ENCODE measurements at regions not wholly inside any gene's neighbourhood (a gene's known extent, or its start where the extent isn't known, plus 50 kb on each side); places are given as distances from the start of the nearest gene placed in this dataset.
"Not testable (repeated sequence)": the region's sequence is repeated elsewhere in the genome, so short reads cannot be mapped to it uniquely, and the experiment has no call there.

- no peak for DNase-seq (ENCODE audit: low spot score)
Measured at GRCh38 chr5:147081311-147081764, 153.5 kb upstream of the STK32A start.

DNA sequence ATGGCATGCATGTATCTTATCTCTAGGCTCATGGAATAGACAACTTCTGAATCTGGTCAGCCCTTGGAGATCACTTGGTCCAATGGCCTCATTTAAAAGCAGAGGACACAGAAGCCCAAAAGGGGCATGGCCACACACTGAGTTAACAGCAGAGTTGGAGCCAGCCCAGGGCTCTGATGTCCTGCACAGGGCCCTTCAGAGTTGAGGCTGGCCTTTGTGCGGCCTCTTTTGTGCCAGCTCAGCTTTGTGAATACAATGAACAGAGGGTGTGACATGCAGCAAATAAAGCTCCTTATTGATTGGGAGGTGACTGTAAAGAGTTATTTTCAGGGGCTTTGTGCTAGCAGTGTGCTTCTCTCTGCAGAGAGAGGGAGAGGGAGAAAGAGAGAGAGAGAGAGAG lies 150.1 kb upstream of the STK32A start:
- DNase-seq (ENCODE audit: low spot score), result no peak

DNA sequence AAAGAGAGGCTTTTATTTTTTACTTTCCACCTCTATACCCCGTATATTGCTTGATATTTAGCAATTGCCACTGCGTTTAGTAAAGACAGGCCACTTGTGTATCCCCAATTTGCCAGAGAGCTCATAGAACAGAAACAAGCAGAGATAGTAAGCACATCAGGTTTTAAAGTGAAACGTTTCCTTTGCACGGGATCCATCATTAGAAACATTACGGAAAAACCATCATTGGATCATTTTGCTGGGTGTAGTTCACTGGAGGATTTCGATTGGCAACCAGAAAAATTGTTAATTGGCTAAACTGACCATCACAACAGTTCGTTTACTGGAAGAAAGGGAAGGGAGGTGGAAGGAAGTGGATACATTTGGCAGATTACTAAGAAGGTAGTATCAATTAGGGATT lies 149.4 kb upstream of the STK32A start:
- DNase-seq (ENCODE audit: low spot score), result no peak

GRCh38 chr5:147092044-147092443 lies 142.8 kb upstream of the STK32A start:
- DNase-seq (ENCODE audit: low spot score), result no peak

DNA sequence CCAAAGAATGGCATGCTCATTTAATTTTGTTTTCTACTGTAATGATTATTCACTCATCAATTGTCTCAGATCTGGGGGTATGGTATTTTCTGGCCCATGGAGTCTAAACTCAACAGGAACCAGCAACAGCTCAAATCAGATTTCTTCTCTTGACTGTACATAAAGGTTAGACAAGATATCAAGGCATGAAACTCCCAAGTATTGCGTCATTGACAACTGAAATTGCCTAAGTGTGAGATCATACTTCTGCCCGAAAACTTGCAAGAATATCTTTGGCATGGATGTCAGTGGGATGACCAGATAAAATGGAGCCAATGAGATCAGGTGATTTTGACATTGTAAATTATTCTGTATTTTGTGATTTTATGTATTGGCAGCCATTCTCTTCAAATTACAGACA lies 141.7 kb upstream of the STK32A start:
- no peak for DNase-seq (ENCODE audit: low spot score)

DNA sequence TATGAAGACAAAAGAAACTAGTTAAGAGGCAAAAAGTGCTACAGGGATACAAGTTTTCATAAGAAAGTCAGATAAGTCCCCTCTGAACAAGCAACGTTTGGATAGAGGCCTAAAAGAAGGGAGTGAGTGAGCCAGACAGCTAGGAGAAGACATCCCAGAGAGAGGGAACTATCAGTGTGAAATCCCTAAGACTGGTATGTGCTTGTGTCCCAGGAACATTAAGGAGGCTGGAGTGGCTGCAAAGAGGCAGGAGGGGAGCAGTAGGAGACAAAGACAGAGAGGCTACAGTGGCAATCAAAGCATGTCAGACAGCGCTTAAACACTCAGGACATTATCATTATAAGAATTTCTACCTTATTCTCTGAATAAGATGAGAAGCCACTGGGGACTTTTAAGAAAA lies 139.1 kb upstream of the STK32A start:
- DNase-seq (ENCODE audit: low spot score), result no peak

DNA sequence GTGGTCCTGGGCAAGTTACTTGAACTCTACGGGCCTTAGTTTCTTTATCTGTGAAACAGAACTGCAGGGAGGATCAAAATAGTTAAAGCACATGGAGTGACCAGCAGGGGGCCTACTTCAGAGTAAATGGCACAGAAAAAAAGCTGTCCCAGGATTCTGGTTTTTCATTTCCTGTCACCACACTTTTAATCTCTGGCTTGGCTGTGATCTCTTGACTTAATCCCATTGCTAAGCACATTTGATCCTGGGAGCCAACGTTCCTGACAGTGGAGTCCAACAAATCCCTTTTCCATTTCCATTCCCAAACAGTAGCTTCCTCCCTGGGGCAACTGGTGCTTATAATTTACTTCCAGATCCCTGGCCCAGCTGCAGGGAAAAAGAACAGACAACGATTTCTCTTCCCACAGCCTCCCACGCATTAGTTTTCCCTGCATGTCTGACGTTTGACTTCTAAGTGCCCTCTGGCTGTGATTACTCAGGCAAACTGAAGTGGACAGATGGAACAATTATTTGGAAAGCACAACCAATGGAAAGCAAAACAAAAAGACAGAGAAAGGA lies 136.5 kb upstream of the STK32A start:
- peak; percentile 5 for DNase-seq (ENCODE audit: low spot score)

GRCh38 chr5:147101659-147102369 lies 133.0 kb upstream of the STK32A start:
- no peak for DNase-seq (ENCODE audit: low spot score)

- no peak for DNase-seq (ENCODE audit: low spot score)
Measured at GRCh38 chr5:147112899-147113298, 121.9 kb upstream of the STK32A start.

GRCh38 chr5:147113967-147114366 lies 120.9 kb upstream of the STK32A start:
- DNase-seq (ENCODE audit: low spot score), result no peak

GRCh38 chr5:147139759-147140158 lies 95.1 kb upstream of the STK32A start:
- not testable (repeated sequence) for DNase-seq (ENCODE audit: low spot score)

DNA sequence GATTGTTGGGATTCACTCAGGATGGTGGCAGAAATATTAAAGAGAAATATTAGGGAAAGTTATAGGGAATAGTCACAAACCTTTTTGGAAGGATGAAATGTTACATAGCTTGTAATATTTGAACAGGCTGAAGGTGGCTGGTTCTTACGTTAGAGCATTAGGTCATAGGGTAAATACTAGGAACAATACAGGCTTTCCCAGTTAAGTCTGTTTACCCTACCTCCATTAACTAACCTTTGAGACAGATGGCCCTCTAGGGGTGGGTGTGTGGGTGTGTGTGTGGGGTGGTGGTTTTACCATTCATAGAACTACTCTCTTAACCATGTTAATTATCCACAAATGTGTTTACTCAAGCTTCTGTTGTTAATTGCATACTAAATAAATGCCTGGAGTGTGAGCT lies 94.3 kb upstream of the STK32A start:
- no peak for DNase-seq (ENCODE audit: low spot score)

DNA sequence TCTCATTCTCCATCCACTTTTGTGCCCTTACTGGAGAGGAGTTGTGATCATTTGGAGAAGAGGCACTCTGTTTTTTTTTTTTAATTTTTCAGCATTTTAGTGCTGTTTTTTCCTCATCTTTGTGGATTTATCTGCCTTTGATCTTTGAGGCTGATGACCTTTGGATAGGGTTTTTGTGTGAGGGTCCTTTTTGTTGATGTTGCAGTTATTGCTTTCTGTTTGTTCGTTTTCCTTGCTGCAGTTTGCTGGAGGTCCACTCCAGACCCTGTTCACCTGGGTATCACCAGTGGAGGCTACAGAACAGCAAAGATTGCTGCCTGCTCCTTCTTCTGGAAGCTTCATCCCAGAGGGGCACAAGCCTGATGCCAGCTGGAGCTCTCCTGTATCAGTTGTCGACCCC lies 93.2 kb upstream of the STK32A start:
- DNase-seq (ENCODE audit: low spot score), result not testable (repeated sequence)

- no peak for DNase-seq (ENCODE audit: low spot score)
Measured at GRCh38 chr5:147143215-147143614, 91.6 kb upstream of the STK32A start.

DNA sequence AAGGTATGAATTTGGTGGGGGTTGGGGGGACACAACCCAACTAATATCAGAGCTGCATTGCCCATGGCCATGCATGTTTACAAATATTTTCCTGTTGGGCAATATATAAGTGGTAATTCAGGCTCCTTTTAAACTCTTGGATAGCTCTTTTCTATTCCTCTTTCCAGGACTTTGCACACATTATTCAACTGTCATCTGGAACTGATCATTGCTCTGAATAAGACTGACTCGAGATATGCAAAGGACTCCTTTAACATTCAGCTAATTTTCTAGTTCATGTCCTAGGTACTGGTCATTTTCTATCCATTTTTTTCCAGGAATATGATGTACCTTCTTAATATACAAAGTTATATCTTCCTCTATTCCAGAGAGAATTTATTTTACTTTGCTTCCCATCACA lies 89.5 kb upstream of the STK32A start:
- no peak for DNase-seq (ENCODE audit: low spot score)

DNA sequence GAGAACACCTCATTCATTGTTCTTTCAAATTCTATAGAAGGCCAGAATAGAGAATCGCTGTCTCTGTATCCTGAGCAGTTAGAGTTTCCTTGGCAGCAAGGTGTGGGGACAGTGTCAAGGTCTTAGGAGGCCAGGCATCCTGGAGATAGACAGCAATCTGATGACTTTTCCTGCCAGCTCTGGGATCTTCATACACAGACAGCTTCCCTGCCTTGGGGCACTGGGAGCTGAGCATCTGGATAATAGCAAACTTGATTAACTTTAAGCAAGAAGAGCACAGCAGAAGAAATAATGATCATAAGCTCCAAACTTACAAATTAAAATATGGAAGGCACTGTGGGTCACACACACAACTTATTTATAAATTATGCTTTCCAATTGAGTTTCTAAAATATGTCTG lies 86.1 kb upstream of the STK32A start:
- DNase-seq (ENCODE audit: low spot score), result no peak

GRCh38 chr5:147152086-147152485 lies 82.7 kb upstream of the STK32A start:
- DNase-seq (ENCODE audit: low spot score), result no peak

DNA sequence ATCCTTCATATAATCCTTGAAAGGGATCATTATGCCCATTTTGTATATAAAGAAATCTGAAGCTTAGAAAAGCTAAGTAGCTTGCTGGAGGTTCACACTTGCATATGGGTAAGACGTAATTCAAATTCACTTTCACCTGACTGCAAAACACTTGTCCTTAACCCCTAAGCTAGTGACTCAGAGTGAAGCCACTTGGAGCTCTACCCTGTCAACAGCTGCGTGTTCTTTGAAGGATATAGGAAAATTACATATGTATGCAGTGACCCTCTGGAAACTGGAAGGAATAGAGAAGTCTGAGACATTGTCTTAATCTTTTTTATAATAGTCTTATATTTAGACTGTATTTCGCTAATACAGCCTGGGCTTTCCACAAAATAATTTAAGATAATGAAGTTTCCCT lies 80.0 kb upstream of the STK32A start:
- no peak for DNase-seq (ENCODE audit: low spot score)

GRCh38 chr5:147156012-147156411 lies 78.8 kb upstream of the STK32A start:
- DNase-seq (ENCODE audit: low spot score), result no peak

GRCh38 chr5:147160902-147161700 lies 73.7 kb upstream of the STK32A start:
- DNase-seq (ENCODE audit: low spot score), result no peak

- DNase-seq (ENCODE audit: low spot score), result no peak
Measured at GRCh38 chr5:147162740-147163139, 72.1 kb upstream of the STK32A start.

DNA sequence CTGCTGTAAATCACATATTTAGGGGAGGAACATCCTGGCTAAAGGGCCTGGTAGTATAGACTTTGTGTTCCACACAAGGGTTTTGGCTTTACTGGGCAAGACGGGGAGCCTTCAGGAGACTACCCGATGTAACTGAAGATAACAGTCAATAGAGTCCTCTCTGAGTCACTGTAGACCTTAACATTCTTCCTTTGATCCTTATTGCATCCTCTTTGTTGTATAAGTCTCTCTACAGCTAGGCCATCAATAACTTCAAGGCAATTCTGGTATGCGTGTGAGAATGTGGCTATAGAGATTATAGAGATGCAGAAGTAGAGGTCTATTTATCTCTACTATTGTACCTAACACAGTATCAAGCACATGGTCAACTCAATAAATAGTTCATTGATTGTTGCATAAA lies 67.3 kb upstream of the STK32A start:
- no peak for DNase-seq (ENCODE audit: low spot score)
